ENCODE measurements at regions not wholly inside any gene's neighbourhood (a gene's known extent, or its start where the extent isn't known, plus 50 kb on each side); places are given as distances from the start of the nearest gene placed in this dataset.

DNA sequence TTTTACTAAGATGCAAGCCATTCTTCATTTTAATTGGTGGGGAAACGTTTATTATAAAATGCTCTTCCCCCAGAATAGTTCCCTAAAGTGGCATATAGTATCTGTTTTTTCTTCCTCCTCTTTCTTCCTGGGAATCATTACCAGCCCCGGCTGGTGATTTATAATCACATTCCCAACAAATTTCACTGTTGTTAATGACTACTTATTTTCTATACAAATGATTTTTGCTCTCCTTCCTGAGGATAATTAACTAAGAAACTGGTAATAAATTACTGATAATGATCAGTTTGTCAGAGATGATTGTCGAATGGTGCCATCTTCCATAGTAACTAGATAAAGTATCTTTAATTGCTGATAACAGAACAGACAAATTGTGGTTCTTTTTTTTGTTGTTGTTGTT lies 785.5 kb upstream of the RBFOX1 start:
- dilution Hi-C loops (cut with MboI; ENCODE audit: extremely low pct_ligation_motif_present, low sequenced_read_pairs), result no loop called here

More for the DNA sequence above, 785.5 kb upstream of the RBFOX1 start:
- no peak overlapping the region for H2AFZ ChIP-seq (ENCODE audit: low read depth, low read length)
- no peak for FAIRE-seq
- CTCF ChIA-PET, result no interaction called here
- no peaks in the 10 kb centered on the region for H3K4me1 ChIP-seq (ENCODE audit: control insufficient read depth, extremely low read depth, insufficient read depth, low read length)
- POLR2A ChIA-PET, result no interaction called here
- TF ChIP-seq JUN (IDR thresholded peaks at IDR 0.05; ENCODE audit: borderline replicate concordance, insufficient read depth, insufficient read length, low read depth), result no peak
- TF ChIP-seq, protein P1, sequence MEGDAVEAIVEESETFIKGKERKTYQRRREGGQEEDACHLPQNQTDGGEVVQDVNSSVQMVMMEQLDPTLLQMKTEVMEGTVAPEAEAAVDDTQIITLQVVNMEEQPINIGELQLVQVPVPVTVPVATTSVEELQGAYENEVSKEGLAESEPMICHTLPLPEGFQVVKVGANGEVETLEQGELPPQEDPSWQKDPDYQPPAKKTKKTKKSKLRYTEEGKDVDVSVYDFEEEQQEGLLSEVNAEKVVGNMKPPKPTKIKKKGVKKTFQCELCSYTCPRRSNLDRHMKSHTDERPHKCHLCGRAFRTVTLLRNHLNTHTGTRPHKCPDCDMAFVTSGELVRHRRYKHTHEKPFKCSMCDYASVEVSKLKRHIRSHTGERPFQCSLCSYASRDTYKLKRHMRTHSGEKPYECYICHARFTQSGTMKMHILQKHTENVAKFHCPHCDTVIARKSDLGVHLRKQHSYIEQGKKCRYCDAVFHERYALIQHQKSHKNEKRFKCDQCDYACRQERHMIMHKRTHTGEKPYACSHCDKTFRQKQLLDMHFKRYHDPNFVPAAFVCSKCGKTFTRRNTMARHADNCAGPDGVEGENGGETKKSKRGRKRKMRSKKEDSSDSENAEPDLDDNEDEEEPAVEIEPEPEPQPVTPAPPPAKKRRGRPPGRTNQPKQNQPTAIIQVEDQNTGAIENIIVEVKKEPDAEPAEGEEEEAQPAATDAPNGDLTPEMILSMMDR (IDR thresholded peaks at IDR 0.05; ENCODE audit: extremely low read depth in 1 of 2, insufficient read depth in 1 of 2, low read depth in 1 of 2, low read length in 2 of 2), result no peak
- no peak for TF ChIP-seq GATA2 (IDR thresholded peaks at IDR 0.05; ENCODE audit: insufficient read depth, insufficient read length, low read depth, low read length)
- TF ChIP-seq EZH2 (IDR thresholded peaks at IDR 0.05; ENCODE audit: borderline replicate concordance, low read depth, low read length, severe bottlenecking), result no peak
- no peak for TF ChIP-seq MYC (IDR thresholded peaks at IDR 0.05; ENCODE audit: low read depth, low read length)
- TF ChIP-seq POLR2A (IDR thresholded peaks at IDR 0.05; ENCODE audit: low read depth, low read length), result no peak
- TF ChIP-seq, protein P2, sequence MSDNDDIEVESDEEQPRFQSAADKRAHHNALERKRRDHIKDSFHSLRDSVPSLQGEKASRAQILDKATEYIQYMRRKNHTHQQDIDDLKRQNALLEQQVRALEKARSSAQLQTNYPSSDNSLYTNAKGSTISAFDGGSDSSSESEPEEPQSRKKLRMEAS (IDR thresholded peaks at IDR 0.05; ENCODE audit: insufficient read depth, insufficient read length), result no peak
- TF ChIP-seq FOS (IDR thresholded peaks at IDR 0.05; ENCODE audit: borderline replicate concordance, insufficient read depth, low read length), result no peak
- no peak for TF ChIP-seq POLR2AphosphoS5 (IDR thresholded peaks at IDR 0.05; ENCODE audit: insufficient read depth, low read depth, low read length)
- H3K4me3 ChIP-seq (replicated peaks in 1 of 3; ENCODE audit: insufficient read depth in 1 of 3, low read depth in 1 of 3, low read length in 3 of 3), result no peak overlapping the region
- no peak overlapping the region for H3K4me2 ChIP-seq (ENCODE audit: insufficient read depth, low read length)
- no peak overlapping the region for H3K9ac ChIP-seq (replicated peaks; ENCODE audit: extremely low read depth, insufficient read depth, low read length)
- no peaks in the 10 kb centered on the region for H3K27me3 ChIP-seq (ENCODE audit: control insufficient read depth in 2 of 2, insufficient read depth in 2 of 2, low read length in 2 of 2)
- DNase-seq (ENCODE audit: low read depth, low spot score), result no peak
- no peak overlapping the region for H3K27ac ChIP-seq (ENCODE audit: insufficient read depth, low read depth, low read length)
- no peaks in the 10 kb centered on the region for H4K20me1 ChIP-seq (replicated peaks; ENCODE audit: control insufficient read depth, extremely low read depth, insufficient read depth, low read length)
- H3K9me3 ChIP-seq (replicated peaks; ENCODE audit: control insufficient read depth, insufficient read depth, low read length), result peaks cover 1% of the 10 kb centered on the region
- H3K36me3 ChIP-seq (ENCODE audit: control insufficient read depth in 2 of 2, extremely low read depth in 1 of 2, insufficient read depth in 2 of 2, low read length in 2 of 2), result no peaks in the 10 kb centered on the region
- intact Hi-C loops (cut with micrococcal nuclease), result no loop called here
- H3K79me2 ChIP-seq (ENCODE audit: control insufficient read depth, insufficient read depth, low read length), result no peaks in the 10 kb centered on the region
- BruUV-seq (replicated peaks), result no TSS peak
- H3K9me1 ChIP-seq (replicated peaks; ENCODE audit: control insufficient read depth, extremely low read depth, insufficient read depth, low read length), result no peaks in the 10 kb centered on the region
